ENCODE measurements at regions not wholly inside any gene's neighbourhood (a gene's known extent, or its start where the extent isn't known, plus 50 kb on each side); places are given as distances from the start of the nearest gene placed in this dataset.

DNA sequence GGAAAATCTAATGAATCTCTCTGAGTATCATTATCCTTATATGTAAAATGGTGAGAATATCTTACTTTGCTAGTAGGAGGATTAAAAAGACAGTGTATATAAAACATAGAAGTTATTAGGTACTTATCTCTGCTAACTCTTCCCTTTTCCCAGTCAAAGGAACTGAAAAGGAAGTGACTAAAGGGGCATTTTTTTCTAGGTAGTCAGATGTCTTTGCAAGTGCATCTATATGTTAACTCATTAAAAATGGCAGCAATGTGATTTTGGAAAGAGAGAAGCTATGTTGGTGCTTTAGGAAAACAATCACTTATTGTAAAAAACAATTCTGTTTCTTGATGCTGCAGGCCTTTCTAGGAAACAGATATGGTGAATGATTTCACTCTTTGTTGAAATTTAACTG, 180.9 kb downstream of the SAMD5 start:
- TF ChIP-seq POLR2A (IDR thresholded peaks at IDR 0.05; ENCODE audit: extremely low read depth, insufficient read length), result no peak
- TF ChIP-seq, protein P1, sequence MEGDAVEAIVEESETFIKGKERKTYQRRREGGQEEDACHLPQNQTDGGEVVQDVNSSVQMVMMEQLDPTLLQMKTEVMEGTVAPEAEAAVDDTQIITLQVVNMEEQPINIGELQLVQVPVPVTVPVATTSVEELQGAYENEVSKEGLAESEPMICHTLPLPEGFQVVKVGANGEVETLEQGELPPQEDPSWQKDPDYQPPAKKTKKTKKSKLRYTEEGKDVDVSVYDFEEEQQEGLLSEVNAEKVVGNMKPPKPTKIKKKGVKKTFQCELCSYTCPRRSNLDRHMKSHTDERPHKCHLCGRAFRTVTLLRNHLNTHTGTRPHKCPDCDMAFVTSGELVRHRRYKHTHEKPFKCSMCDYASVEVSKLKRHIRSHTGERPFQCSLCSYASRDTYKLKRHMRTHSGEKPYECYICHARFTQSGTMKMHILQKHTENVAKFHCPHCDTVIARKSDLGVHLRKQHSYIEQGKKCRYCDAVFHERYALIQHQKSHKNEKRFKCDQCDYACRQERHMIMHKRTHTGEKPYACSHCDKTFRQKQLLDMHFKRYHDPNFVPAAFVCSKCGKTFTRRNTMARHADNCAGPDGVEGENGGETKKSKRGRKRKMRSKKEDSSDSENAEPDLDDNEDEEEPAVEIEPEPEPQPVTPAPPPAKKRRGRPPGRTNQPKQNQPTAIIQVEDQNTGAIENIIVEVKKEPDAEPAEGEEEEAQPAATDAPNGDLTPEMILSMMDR (IDR thresholded peaks at IDR 0.05; ENCODE audit: low read depth, low read length), result no peak
- TF ChIP-seq, protein P2, sequence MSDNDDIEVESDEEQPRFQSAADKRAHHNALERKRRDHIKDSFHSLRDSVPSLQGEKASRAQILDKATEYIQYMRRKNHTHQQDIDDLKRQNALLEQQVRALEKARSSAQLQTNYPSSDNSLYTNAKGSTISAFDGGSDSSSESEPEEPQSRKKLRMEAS (IDR thresholded peaks at IDR 0.05; ENCODE audit: low read depth, low read length), result no peak
- no peak for TF ChIP-seq MYC (IDR thresholded peaks at IDR 0.05; ENCODE audit: low read depth, low read length)
